Activated T-cell treated with anti-CD3 and anti-CD28 coated beads for 24 hours (primary cell): ENCODE measurements at regions not wholly inside any gene's neighbourhood (a gene's known extent, or its start where the extent isn't known, plus 50 kb on each side); places are given as distances from the start of the nearest gene placed in this dataset.

Source experiments
- DNase-seq: peaks from one replicate; pipeline ENCODE4 v3.0.0-alpha.2; 2020; ENCODE audit warnings: low read depth

GRCh38 chr2:34096562-34097171, 497.6 kb upstream of the FAM98A start:
- DNase-seq: peak; percentile 16

- no peak for DNase-seq
Observed at GRCh38 chr2:34093790-34094189, 494.7 kb upstream of the FAM98A start.

- DNase-seq: no peak
Observed at GRCh38 chr2:34070196-34070595, 471.1 kb upstream of the FAM98A start.

- no peak for DNase-seq
Observed at GRCh38 chr2:34069604-34070003, 470.5 kb upstream of the FAM98A start.

- no peak for DNase-seq
Observed at GRCh38 chr2:34050413-34050812, 451.3 kb upstream of the FAM98A start.

- no peak for DNase-seq
Observed at GRCh38 chr2:34045101-34045655, 446.1 kb upstream of the FAM98A start.

- no peak for DNase-seq
Observed at GRCh38 chr2:34037886-34038285, 438.8 kb upstream of the FAM98A start.

GRCh38 chr2:34037157-34037556, 438.1 kb upstream of the FAM98A start:
- DNase-seq: no peak

- no peak for DNase-seq
Observed at GRCh38 chr2:34031097-34031496, 432.0 kb upstream of the FAM98A start.

- DNase-seq: no peak
Observed at GRCh38 chr2:34030273-34030672, 431.2 kb upstream of the FAM98A start.

- no peak for DNase-seq
Observed at GRCh38 chr2:34029073-34029472, 430.0 kb upstream of the FAM98A start.

GRCh38 chr2:34025196-34025595, 426.1 kb upstream of the FAM98A start:
- no peak for DNase-seq

GRCh38 chr2:34012715-34013302, 413.7 kb upstream of the FAM98A start:
- peak; percentile 0 for DNase-seq

GRCh38 chr2:34011684-34012083, 412.6 kb upstream of the FAM98A start:
- DNase-seq: no peak

- no peak for DNase-seq
Observed at GRCh38 chr2:34005901-34006300, 406.8 kb upstream of the FAM98A start.

- DNase-seq: no peak
Observed at GRCh38 chr2:34004936-34005335, 405.8 kb upstream of the FAM98A start.

- DNase-seq: no peak
Observed at GRCh38 chr2:34003795-34004194, 404.7 kb upstream of the FAM98A start.

GRCh38 chr2:34001557-34001956, 402.5 kb upstream of the FAM98A start:
- no peak for DNase-seq

GRCh38 chr2:33984131-33984530, 385.0 kb upstream of the FAM98A start:
- DNase-seq: no peak

GRCh38 chr2:33978471-33978870, 379.4 kb upstream of the FAM98A start:
- DNase-seq: no peak

GRCh38 chr2:33975498-33975897, 376.4 kb upstream of the FAM98A start:
- no peak for DNase-seq

GRCh38 chr2:33967103-33967502, 368.0 kb upstream of the FAM98A start:
- no peak for DNase-seq

- no peak for DNase-seq
Observed at GRCh38 chr2:33958591-33958990, 359.5 kb upstream of the FAM98A start.

GRCh38 chr2:33949371-33949770, 350.3 kb upstream of the FAM98A start:
- DNase-seq: no peak
